ENCODE measurements at regions not wholly inside any gene's neighbourhood (a gene's known extent, or its start where the extent isn't known, plus 50 kb on each side); places are given as distances from the start of the nearest gene placed in this dataset.
A peak's percentile ranks its signal among the peaks of the same experiment; 100 is the strongest.

DNA sequence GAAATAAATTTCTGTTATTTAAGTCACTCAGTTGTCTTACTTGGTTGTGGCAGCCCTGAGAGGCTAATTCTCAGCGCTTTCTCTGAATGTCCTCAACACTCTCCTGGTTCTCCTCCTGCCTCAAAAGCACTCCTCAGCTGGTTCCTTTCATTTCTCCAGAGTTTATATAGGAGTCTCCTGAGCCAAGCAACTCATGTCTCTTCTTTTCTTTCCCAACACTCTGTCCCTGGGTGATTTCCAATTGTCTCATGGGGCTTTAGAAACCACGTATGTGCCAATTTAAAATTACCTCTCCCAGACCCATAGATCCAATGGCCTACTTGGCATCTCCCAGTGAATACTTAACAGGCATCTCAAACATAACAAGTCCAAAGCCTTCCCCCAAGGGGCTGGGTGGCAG lies 184.3 kb downstream of the TTC32 start:
- TF ChIP-seq CTCF (conservative IDR thresholded peaks at IDR 0.05; ENCODE audit: low read depth, low read length), result no peak
- DNase-seq (ENCODE audit: low read depth), result no peak
- H3K4me3 ChIP-seq (ENCODE audit: low read length), result no peak overlapping the region

- H3K4me3 ChIP-seq (ENCODE audit: low read length), result no peak overlapping the region
- no peak for DNase-seq (ENCODE audit: low read depth)
- TF ChIP-seq CTCF (conservative IDR thresholded peaks at IDR 0.05; ENCODE audit: low read depth, low read length), result no peak
Measured at GRCh38 chr2:19714926-19715325, 186.9 kb downstream of the TTC32 start.

DNA sequence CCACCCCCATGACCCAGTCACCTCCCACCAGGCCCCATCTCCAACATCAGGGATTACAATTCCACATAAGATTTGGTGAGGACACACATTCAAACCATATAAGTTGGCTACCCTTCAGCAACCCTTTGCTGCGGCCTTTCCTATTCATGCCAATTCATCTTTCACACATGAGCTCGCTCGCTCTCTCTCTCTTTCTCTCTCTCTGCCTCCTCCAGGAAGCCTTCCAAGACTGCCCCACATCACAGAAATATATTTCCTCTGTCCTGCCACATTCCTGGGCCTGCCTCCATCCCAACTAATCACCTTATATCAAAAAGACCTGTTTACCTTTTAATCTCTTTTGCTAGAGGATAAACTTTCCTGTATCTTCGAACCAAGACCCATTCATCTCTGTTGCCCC lies 188.9 kb downstream of the TTC32 start:
- H3K4me3 ChIP-seq (ENCODE audit: low read length), result no peak overlapping the region
- DNase-seq (ENCODE audit: low read depth), result no peak
- no peak for TF ChIP-seq CTCF (conservative IDR thresholded peaks at IDR 0.05; ENCODE audit: low read depth, low read length)

- H3K4me3 ChIP-seq (ENCODE audit: low read length), result no peak overlapping the region
- peak; percentile 25 for DNase-seq (ENCODE audit: low read depth)
- no peak for TF ChIP-seq CTCF (conservative IDR thresholded peaks at IDR 0.05; ENCODE audit: low read depth, low read length)
Measured at GRCh38 chr2:19711470-19712372, 190.1 kb downstream of the TTC32 start.

- H3K4me3 ChIP-seq (ENCODE audit: low read length), result no peak overlapping the region
- TF ChIP-seq CTCF (conservative IDR thresholded peaks at IDR 0.05; ENCODE audit: low read depth, low read length), result no peak
- no peak for DNase-seq (ENCODE audit: low read depth)
Measured at GRCh38 chr2:19710230-19710629, 191.6 kb downstream of the TTC32 start.

DNA sequence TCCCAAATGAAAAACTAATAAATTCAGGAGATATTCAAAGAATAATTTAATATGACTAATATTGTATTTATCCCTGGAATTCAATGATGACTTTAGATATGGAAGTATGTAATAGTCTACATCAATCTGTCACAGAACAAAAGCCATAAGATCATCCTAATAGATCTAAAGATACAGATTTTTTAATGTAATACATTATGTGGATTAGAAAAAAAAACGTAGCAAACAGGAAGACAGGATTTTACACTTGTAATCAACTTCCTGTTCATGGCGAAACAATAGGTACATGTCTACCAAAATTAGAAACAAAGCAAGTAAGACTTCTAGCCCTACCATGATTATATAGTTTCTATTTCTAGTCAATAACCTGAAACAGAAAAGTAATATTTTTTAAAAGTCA lies 192.2 kb downstream of the TTC32 start:
- DNase-seq (ENCODE audit: low read depth), result no peak
- TF ChIP-seq CTCF (conservative IDR thresholded peaks at IDR 0.05; ENCODE audit: low read depth, low read length), result no peak
- no peak overlapping the region for H3K4me3 ChIP-seq (ENCODE audit: low read length)

- no peak for TF ChIP-seq CTCF (conservative IDR thresholded peaks at IDR 0.05; ENCODE audit: low read depth, low read length)
- DNase-seq (ENCODE audit: low read depth), result no peak
- no peak overlapping the region for H3K4me3 ChIP-seq (ENCODE audit: low read length)
Measured at GRCh38 chr2:19708776-19709175, 193.0 kb downstream of the TTC32 start.

All from retinal pigment epithelial cell (primary cell).